SK-N-SH (cell line): ENCODE measurements at regions not wholly inside any gene's neighbourhood (a gene's known extent, or its start where the extent isn't known, plus 50 kb on each side); places are given as distances from the start of the nearest gene placed in this dataset.

Experiments
- CTCF ChIA-PET: fragments of 300-600, 350-600 bp; formaldehyde crosslinking; extraction: SDS; loops from one replicate; lab custom pipeline; 2021; lab: Yijun Ruan, JAX
- POLR2A ChIA-PET: fragments of 350-600 bp; sonication (Branson Sonifier 250); formaldehyde crosslinking; extraction: SDS; loops from one replicate; lab custom pipeline; 2020; ENCODE audit warnings: antibody characterized with exemption, inconsistent platforms; lab: Yijun Ruan, JAX
- DNase-seq: peaks from one replicate; pipeline ENCODE4 v3.0.0; 2012
- H2AFZ ChIP-seq: fragments of 200-600 bp; sonication (generic); 2 replicates; pipeline ENCODE4 v1.8.1; 2016; ENCODE audit warnings: antibody characterized with exemption, mild to moderate bottlenecking, low read depth
- H3F3A ChIP-seq: fragments of 200-600 bp; sonication (generic); replicated peaks from 2 replicates; pipeline ENCODE3; 2016; ENCODE audit warnings: antibody characterized with exemption, mild to moderate bottlenecking; ENCODE audit not compliant: insufficient read depth
- H3K27ac ChIP-seq, 2 experiments: fragments of 200-500 bp in 1 of 2; fragments of 200-600 bp in 1 of 2; sonication (Bioruptor generic) in 1 of 2; sonication (generic), shearing (Covaris generic) in 1 of 2; 2 replicates each; pipeline versions ENCODE4 v1.5.1 to v1.6.1; 2014 to 2016; ENCODE audit warnings: low read depth in 2 of 2, inconsistent platforms in 1 of 2, low read length in 1 of 2, mild to moderate bottlenecking in 1 of 2, mixed read lengths in 1 of 2
- H3K27me3 ChIP-seq: fragments of 200-600 bp; sonication (generic), shearing (Covaris generic); 2 replicates; pipeline ENCODE4 v1.6.1; 2016; ENCODE audit warnings: mixed run types; ENCODE audit not compliant: insufficient read depth
- H3K36me3 ChIP-seq, 2 experiments: fragments of 200-500 bp in 1 of 2; fragments of 200-600 bp in 1 of 2; sonication (Bioruptor generic) in 1 of 2; sonication (generic) in 1 of 2; replicated peaks in 1 of 2; 2 replicates each; pipeline versions ENCODE3 to v1.5.1; 2014 to 2016; ENCODE audit warnings: low read length in 1 of 2, mild to moderate bottlenecking in 1 of 2; ENCODE audit not compliant: insufficient read depth in 2 of 2, control insufficient read depth in 1 of 2
- H3K4me1 ChIP-seq, 2 experiments: fragments of 200-500 bp in 1 of 2; fragments of 200-600 bp in 1 of 2; sonication (Bioruptor generic) in 1 of 2; sonication (generic), shearing (Covaris generic) in 1 of 2; 2 replicates each; pipeline versions ENCODE4 v1.5.1 to v1.6.1; 2014 to 2016; ENCODE audit warnings: low read depth in 1 of 2, low read length in 1 of 2, mixed run types in 1 of 2; ENCODE audit not compliant: insufficient read depth in 2 of 2, control insufficient read depth in 1 of 2
- H3K4me2 ChIP-seq: fragments of 200-600 bp; sonication (generic), shearing (Covaris generic); 2 replicates; pipeline ENCODE4 v1.6.1; 2017; ENCODE audit warnings: mixed run types
- H3K4me3 ChIP-seq, 2 experiments: fragments of 200-500 bp in 1 of 2; fragments of 200-600 bp in 1 of 2; sonication (Bioruptor generic) in 1 of 2; sonication (generic), shearing (Covaris generic) in 1 of 2; 2 replicates each; pipeline versions ENCODE4 v1.5.1 to v1.8.1; 2014 to 2016; ENCODE audit warnings: low read depth in 2 of 2, inconsistent platforms in 1 of 2, low read length in 1 of 2, mild to moderate bottlenecking in 1 of 2, mixed read lengths in 1 of 2, moderate library complexity in 1 of 2
- H3K79me2 ChIP-seq: fragments of 200-600 bp; sonication (generic); 2 replicates; pipeline ENCODE4 v1.8.1; 2017; ENCODE audit warnings: mild to moderate bottlenecking; ENCODE audit not compliant: insufficient read depth
- H3K9ac ChIP-seq: fragments of 200-600 bp; sonication (generic); 2 replicates; pipeline ENCODE4 v1.6.1; 2017; ENCODE audit warnings: mixed run types
- H3K9me2 ChIP-seq: fragments of 200-600 bp; sonication (generic); 2 replicates; pipeline ENCODE4 v1.6.1; 2017; ENCODE audit warnings: mixed run types
- H3K9me3 ChIP-seq: fragments of 200-600 bp; sonication (generic); 2 replicates; pipeline ENCODE4 v1.6.1; 2017; ENCODE audit warnings: mixed run types, mild to moderate bottlenecking, moderate library complexity
- H4K20me1 ChIP-seq: fragments of 200-600 bp; sonication (generic); 2 replicates; pipeline ENCODE4 v1.6.1; 2017; ENCODE audit warnings: mild to moderate bottlenecking, mixed run types; ENCODE audit not compliant: insufficient read depth
- CTCF ChIP-seq: fragments of 200-600 bp; sonication (generic); IDR thresholded peaks from 2 replicates; pipeline ENCODE4 v1.6.1; 2017; ENCODE audit warnings: antibody characterized with exemption, mild to moderate bottlenecking, moderate library complexity
- ELF1 ChIP-seq: IDR thresholded peaks from 2 replicates; pipeline ENCODE4 v1.4.0; 2012
- EP300 ChIP-seq, 2 experiments: IDR thresholded peaks; 2 replicates each; pipeline versions ENCODE4 v1.4.0 to v1.6.1; 2012; ENCODE audit warnings: borderline replicate concordance in 1 of 2, low read depth in 1 of 2, low read length in 1 of 2
- EZH2phosphoT487 ChIP-seq: fragments of 200-600 bp; sonication (generic); IDR thresholded peaks from 2 replicates; pipeline ENCODE4 v1.6.1; 2017; ENCODE audit warnings: low read depth, mixed run types, mild to moderate bottlenecking, antibody characterized with exemption, moderate library complexity, borderline replicate concordance
- FOSL2 ChIP-seq: IDR thresholded peaks from 2 replicates; pipeline ENCODE4 v1.4.0; 2012; ENCODE audit warnings: low read depth, mild to moderate bottlenecking, moderate library complexity, borderline replicate concordance
- IRF3 ChIP-seq: fragments of 150-350 bp; IDR thresholded peaks from 2 replicates; pipeline ENCODE4 v1.6.1; 2016; ENCODE audit warnings: mild to moderate bottlenecking, low read depth, low read length
- JUND ChIP-seq: IDR thresholded peaks from 2 replicates; pipeline ENCODE4 v1.4.0; 2012
- NFIC ChIP-seq: IDR thresholded peaks from 2 replicates; pipeline ENCODE4 v1.4.0; 2012; ENCODE audit warnings: borderline replicate concordance
- NRF1 ChIP-seq: IDR thresholded peaks from 2 replicates; pipeline ENCODE4 v1.6.1; 2012; ENCODE audit warnings: low read depth, mild to moderate bottlenecking, low read length
- POLR2AphosphoS5 ChIP-seq: IDR thresholded peaks from 2 replicates; pipeline ENCODE4 v1.6.1; 2012; ENCODE audit warnings: low read depth, low read length
- TCF12 ChIP-seq: IDR thresholded peaks from 2 replicates; pipeline ENCODE4 v1.4.0; 2012
- WGBS: methylation state at CpG from one replicate; pipeline ENCODE4 v1.1.6; 2017; ENCODE audit warnings: low lambda C conversion rate; 5-methylcytosine and 5-hydroxymethylcytosine counted together
- TF ChIP-seq, protein P1 (sequence below): IDR thresholded peaks from 2 replicates; pipeline ENCODE4 v1.6.1; 2012; ENCODE audit warnings: mild to moderate bottlenecking, low read depth, low read length, moderate library complexity
- TF ChIP-seq, protein P2 (sequence below): IDR thresholded peaks from 2 replicates; pipeline ENCODE4; 2012

- TF ChIP-seq IRF3 (no peak), EZH2phosphoT487 (no peak), NFIC (no peak), JUND (no peak), CTCF (no peak), NRF1 (no peak), FOSL2 (no peak), EP300 (IDR thresholded peaks at IDR 0.05; ENCODE audit: borderline replicate concordance in 1 of 2, low read depth in 1 of 2, low read length in 1 of 2) (no peak), ELF1 (no peak), POLR2AphosphoS5 (no peak), TCF12 (no peak)
- TF ChIP-seq, protein P1, sequence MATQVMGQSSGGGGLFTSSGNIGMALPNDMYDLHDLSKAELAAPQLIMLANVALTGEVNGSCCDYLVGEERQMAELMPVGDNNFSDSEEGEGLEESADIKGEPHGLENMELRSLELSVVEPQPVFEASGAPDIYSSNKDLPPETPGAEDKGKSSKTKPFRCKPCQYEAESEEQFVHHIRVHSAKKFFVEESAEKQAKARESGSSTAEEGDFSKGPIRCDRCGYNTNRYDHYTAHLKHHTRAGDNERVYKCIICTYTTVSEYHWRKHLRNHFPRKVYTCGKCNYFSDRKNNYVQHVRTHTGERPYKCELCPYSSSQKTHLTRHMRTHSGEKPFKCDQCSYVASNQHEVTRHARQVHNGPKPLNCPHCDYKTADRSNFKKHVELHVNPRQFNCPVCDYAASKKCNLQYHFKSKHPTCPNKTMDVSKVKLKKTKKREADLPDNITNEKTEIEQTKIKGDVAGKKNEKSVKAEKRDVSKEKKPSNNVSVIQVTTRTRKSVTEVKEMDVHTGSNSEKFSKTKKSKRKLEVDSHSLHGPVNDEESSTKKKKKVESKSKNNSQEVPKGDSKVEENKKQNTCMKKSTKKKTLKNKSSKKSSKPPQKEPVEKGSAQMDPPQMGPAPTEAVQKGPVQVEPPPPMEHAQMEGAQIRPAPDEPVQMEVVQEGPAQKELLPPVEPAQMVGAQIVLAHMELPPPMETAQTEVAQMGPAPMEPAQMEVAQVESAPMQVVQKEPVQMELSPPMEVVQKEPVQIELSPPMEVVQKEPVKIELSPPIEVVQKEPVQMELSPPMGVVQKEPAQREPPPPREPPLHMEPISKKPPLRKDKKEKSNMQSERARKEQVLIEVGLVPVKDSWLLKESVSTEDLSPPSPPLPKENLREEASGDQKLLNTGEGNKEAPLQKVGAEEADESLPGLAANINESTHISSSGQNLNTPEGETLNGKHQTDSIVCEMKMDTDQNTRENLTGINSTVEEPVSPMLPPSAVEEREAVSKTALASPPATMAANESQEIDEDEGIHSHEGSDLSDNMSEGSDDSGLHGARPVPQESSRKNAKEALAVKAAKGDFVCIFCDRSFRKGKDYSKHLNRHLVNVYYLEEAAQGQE = no peak
- TF ChIP-seq, protein P2, sequence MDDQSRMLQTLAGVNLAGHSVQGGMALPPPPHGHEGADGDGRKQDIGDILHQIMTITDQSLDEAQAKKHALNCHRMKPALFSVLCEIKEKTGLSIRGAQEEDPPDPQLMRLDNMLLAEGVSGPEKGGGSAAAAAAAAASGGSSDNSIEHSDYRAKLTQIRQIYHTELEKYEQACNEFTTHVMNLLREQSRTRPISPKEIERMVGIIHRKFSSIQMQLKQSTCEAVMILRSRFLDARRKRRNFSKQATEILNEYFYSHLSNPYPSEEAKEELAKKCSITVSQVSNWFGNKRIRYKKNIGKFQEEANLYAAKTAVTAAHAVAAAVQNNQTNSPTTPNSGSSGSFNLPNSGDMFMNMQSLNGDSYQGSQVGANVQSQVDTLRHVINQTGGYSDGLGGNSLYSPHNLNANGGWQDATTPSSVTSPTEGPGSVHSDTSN = no peak
- TF ChIP-seq, all 33 proteins: peak for 0
Observed at GRCh38 chr4:35802644-35803043, 441.7 kb downstream of the ARAP2 start.

More at GRCh38 chr4:35802644-35803043, 441.7 kb downstream of the ARAP2 start:
- H3K4me1 ChIP-seq = no peaks in the 10 kb centered on the region
- no peaks in the 10 kb centered on the region for H3K79me2 ChIP-seq
- H3K9me2 ChIP-seq = no peaks in the 10 kb centered on the region
- 18% methylated on average over 2 of the region's 2 CpGs for WGBS
- ChIA-PET POLR2A (no interaction called here), CTCF (no interaction called here)
- H2AFZ ChIP-seq = no peak overlapping the region
- H3K27ac ChIP-seq = no peak overlapping the region
- no peak for DNase-seq
- no peaks in the 10 kb centered on the region for H4K20me1 ChIP-seq
- H3F3A ChIP-seq = no peaks in the 10 kb centered on the region
- H3K9me3 ChIP-seq = no peaks in the 10 kb centered on the region
- no peak overlapping the region for H3K4me2 ChIP-seq
- no peaks in the 10 kb centered on the region for H3K27me3 ChIP-seq
- no peak overlapping the region for H3K4me3 ChIP-seq
- no peak overlapping the region for H3K9ac ChIP-seq
- H3K36me3 ChIP-seq = no peaks in the 10 kb centered on the region
